ENCODE measurements at regions not wholly inside any gene's neighbourhood (a gene's known extent, or its start where the extent isn't known, plus 50 kb on each side); places are given as distances from the start of the nearest gene placed in this dataset.

- DNase-seq = no peak
- TF ChIP-seq CTCF (IDR thresholded peaks at IDR 0.05; ENCODE audit: low read depth, low read length) = no peak
Measured at GRCh38 chr4:154998773-154999172, 209.7 kb upstream of the NPY2R start.

GRCh38 chr4:154999950-155000578, 208.4 kb upstream of the NPY2R start:
- no peak overlapping the region for H3K4me3 ChIP-seq (ENCODE audit: low read depth, low read length)
- no peak for TF ChIP-seq CTCF (IDR thresholded peaks at IDR 0.05; ENCODE audit: low read depth, low read length)
- H3K9me3 ChIP-seq = no peaks in the 10 kb centered on the region
- no peak for DNase-seq
- no peaks in the 10 kb centered on the region for H3K4me1 ChIP-seq
- no peaks in the 10 kb centered on the region for H3K27me3 ChIP-seq
- H3K36me3 ChIP-seq = no peaks in the 10 kb centered on the region

More at GRCh38 chr4:154998773-154999172, 209.7 kb upstream of the NPY2R start:
- Histone ChIP-seq H3K36me3 (no peaks in the 10 kb centered on the region), H3K4me3 (ENCODE audit: low read depth, low read length) (no peak overlapping the region), H3K27me3 (no peaks in the 10 kb centered on the region), H3K9me3 (no peaks in the 10 kb centered on the region), H3K4me1 (no peaks in the 10 kb centered on the region)

GRCh38 chr4:155001251-155001650, 207.2 kb upstream of the NPY2R start:
- no peaks in the 10 kb centered on the region for H3K36me3 ChIP-seq
- H3K4me1 ChIP-seq = peaks cover 5% of the 10 kb centered on the region
- no peaks in the 10 kb centered on the region for H3K9me3 ChIP-seq
- no peaks in the 10 kb centered on the region for H3K27me3 ChIP-seq
- H3K4me3 ChIP-seq (ENCODE audit: low read depth, low read length) = no peak overlapping the region
- no peak for DNase-seq
- no peak for TF ChIP-seq CTCF (IDR thresholded peaks at IDR 0.05; ENCODE audit: low read depth, low read length)

- DNase-seq = no peak
- Histone ChIP-seq H3K4me1 (peaks cover 5% of the 10 kb centered on the region), H3K4me3 (ENCODE audit: low read depth, low read length) (no peak overlapping the region), H3K36me3 (no peaks in the 10 kb centered on the region), H3K9me3 (no peaks in the 10 kb centered on the region), H3K27me3 (no peaks in the 10 kb centered on the region)
- no peak for TF ChIP-seq CTCF (IDR thresholded peaks at IDR 0.05; ENCODE audit: low read depth, low read length)
Measured at GRCh38 chr4:155005395-155006090, 202.9 kb upstream of the NPY2R start.

- peaks cover 9% of the 10 kb centered on the region for H3K4me1 ChIP-seq
- DNase-seq = no peak
- no peaks in the 10 kb centered on the region for H3K9me3 ChIP-seq
- H3K36me3 ChIP-seq = no peaks in the 10 kb centered on the region
- H3K27me3 ChIP-seq = no peaks in the 10 kb centered on the region
- H3K4me3 ChIP-seq (ENCODE audit: low read depth, low read length) = no peak overlapping the region
- TF ChIP-seq CTCF (IDR thresholded peaks at IDR 0.05; ENCODE audit: low read depth, low read length) = no peak
Measured at GRCh38 chr4:155007660-155008176, 200.7 kb upstream of the NPY2R start.

GRCh38 chr4:155008389-155008788, 200.0 kb upstream of the NPY2R start:
- Histone ChIP-seq H3K36me3 (no peaks in the 10 kb centered on the region), H3K4me3 (ENCODE audit: low read depth, low read length) (no peak overlapping the region), H3K4me1 (peaks cover 13% of the 10 kb centered on the region), H3K27me3 (no peaks in the 10 kb centered on the region), H3K9me3 (no peaks in the 10 kb centered on the region)
- no peak for TF ChIP-seq CTCF (IDR thresholded peaks at IDR 0.05; ENCODE audit: low read depth, low read length)
- no peak for DNase-seq

All from BE2C (cell line).